ENCODE measurements at regions not wholly inside any gene's neighbourhood (a gene's known extent, or its start where the extent isn't known, plus 50 kb on each side); places are given as distances from the start of the nearest gene placed in this dataset.
"Not testable (repeated sequence)": the region's sequence is repeated elsewhere in the genome, so short reads cannot be mapped to it uniquely, and the experiment has no call there.

DNA sequence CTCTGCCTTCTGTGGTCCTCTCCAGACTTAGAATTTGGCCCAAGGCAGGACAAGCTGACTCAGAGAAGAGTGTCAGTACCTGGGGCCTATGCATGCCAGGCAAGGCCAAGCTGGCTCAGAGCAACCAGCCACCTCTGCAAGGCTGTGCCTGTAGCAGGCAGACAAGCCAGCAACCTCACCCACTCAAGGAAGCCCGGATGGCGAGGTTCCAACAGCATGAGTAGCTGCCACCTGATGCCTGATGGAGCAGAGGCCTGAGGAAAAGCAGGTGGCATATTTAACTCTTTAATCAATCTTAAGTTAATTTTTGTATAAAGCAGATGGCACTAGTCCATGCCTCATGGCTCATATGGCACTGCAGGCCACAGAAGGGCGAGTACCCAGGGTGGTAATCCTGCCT lies 3595.8 kb upstream of the OR11H1 start:
- H3K4me3 ChIP-seq (ENCODE audit: low read depth, low read length); in situ Hi-C loops (cut with HindIII; ENCODE audit: low pct_ligation_motif_present, low sequenced_read_pairs); H3K27me3 ChIP-seq (replicated peaks); DNase-seq; H3K27ac ChIP-seq; H3K36me3 ChIP-seq (replicated peaks): not testable (repeated sequence)

DNA sequence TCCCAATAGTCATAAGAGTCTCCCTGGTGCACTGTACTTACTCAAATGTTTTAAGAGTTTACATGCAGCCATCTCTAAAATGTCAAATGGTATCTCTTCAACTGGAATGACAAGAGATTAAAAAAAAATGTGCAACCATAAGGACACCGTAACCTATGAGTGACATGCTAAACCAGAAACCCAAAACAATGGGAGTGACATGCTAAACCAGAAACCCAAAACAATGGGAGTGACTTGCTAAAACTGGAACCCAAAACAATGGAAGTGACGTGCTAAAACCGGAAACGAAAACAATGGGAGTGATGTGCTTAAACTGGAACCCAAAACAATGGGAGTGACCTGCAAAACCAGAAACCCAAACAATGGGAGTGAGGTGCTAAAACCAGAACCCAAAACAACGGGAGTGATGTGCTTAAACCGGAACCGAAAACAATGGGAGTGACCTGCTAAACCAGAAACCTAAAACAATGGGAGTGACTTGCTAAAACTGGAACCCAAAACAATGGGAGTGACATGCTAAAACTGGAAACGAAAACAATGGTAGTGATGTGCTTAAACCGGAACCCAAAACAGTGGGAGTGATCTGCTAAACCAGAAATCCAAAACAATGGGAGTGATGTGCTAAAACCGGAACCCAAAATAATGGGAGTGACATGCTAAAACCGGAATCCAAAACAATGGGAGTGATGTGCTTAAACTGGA lies 3559.9 kb upstream of the OR11H1 start:
- H3K36me3 ChIP-seq (replicated peaks); DNase-seq; H3K27ac ChIP-seq; H3K4me3 ChIP-seq (ENCODE audit: low read depth, low read length); H3K27me3 ChIP-seq (replicated peaks); in situ Hi-C loops (cut with HindIII; ENCODE audit: low pct_ligation_motif_present, low sequenced_read_pairs): not testable (repeated sequence)

DNA sequence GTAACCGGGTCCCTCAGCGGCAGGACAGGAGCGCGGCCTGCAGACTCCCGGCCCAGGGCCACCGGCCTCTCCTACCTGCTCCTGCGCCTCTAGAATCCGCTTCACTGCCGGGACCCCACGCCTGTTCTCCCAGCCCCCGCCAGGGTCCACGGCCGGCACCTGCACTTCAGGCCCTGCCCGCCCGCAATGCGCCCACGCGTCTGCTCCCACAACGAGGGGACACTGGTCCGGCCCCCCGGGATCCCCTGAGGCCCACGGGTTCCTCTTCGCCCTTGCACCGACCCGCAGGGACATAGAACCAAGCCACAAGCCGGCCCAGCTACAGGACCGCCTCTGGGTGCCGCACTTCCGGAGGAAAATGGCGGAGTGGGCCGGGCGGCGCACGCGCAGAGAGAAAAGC lies 3554.1 kb upstream of the OR11H1 start:
- peak overlapping the region; percentile 31 for H3K4me3 ChIP-seq (ENCODE audit: low read depth, low read length)
- in situ Hi-C loops (cut with HindIII; ENCODE audit: low pct_ligation_motif_present, low sequenced_read_pairs), result not testable (repeated sequence)

More for the DNA sequence above, 3554.1 kb upstream of the OR11H1 start:
- H3K36me3 ChIP-seq (replicated peaks); H3K27me3 ChIP-seq (replicated peaks); H3K27ac ChIP-seq; DNase-seq: not testable (repeated sequence)
